ENCODE measurements at regions not wholly inside any gene's neighbourhood (a gene's known extent, or its start where the extent isn't known, plus 50 kb on each side); places are given as distances from the start of the nearest gene placed in this dataset.

DNA sequence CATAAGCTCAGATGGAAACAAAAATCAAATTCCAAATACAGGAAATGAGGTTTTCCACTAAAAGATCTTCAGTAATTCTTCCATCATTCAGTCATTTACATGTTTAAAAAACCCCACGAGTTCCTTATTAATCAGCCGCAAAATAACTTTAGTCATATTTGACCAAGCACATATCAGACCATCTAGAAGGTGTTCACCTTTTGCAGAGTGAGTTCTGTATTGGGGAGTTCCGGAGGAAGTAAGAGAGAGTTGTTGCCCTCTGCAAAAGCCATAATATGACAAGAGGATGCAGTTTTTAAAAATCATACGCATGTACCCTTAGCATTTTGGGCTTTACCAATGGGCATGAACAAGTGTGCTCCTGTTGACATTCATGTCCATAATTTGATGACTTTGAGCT lies 61.6 kb downstream of the CCR1 start:
- no peaks in the 10 kb centered on the region for H3K27me3 ChIP-seq (ENCODE audit: low read depth)
- no peaks in the 10 kb centered on the region for H3K36me3 ChIP-seq
- no peak for TF ChIP-seq CTCF (IDR thresholded peaks at IDR 0.05)
- DNase-seq (no peak), ATAC-seq (no peak)
- H3K9me3 ChIP-seq = no peaks in the 10 kb centered on the region
- no peak overlapping the region for H3K4me3 ChIP-seq
- H3K27ac ChIP-seq = no peak overlapping the region
- peaks cover 16% of the 10 kb centered on the region for H3K4me1 ChIP-seq
- intact Hi-C loops (cut with DNase I) = no loop called here

DNA sequence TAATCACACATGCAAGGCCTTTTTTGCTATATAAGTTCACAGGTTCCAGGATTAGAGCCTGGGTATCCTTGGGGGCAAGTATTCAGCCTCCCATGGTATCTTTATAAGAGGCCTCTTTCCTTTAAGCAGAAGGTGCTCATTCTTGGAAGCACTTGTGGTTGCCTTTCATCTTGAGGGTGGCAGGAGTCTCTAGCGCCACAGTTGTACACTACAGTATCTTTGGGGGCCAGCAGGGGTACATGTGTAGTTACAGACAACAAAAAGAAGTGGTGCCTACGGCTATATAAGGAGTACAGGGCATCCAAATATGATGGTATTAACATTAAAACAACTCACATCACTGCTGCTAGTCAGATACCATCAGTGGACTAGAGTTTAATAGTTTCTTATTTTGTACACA lies 62.1 kb downstream of the CCR1 start:
- intact Hi-C loops (cut with DNase I) = no loop called here
- DNase-seq (no peak), ATAC-seq (no peak)
- H3K27me3 ChIP-seq (ENCODE audit: low read depth) = no peaks in the 10 kb centered on the region
- TF ChIP-seq CTCF (IDR thresholded peaks at IDR 0.05) = no peak
- no peak overlapping the region for H3K27ac ChIP-seq
- no peak overlapping the region for H3K4me3 ChIP-seq
- H3K9me3 ChIP-seq = no peaks in the 10 kb centered on the region
- H3K36me3 ChIP-seq = no peaks in the 10 kb centered on the region
- H3K4me1 ChIP-seq = peaks cover 16% of the 10 kb centered on the region

DNA sequence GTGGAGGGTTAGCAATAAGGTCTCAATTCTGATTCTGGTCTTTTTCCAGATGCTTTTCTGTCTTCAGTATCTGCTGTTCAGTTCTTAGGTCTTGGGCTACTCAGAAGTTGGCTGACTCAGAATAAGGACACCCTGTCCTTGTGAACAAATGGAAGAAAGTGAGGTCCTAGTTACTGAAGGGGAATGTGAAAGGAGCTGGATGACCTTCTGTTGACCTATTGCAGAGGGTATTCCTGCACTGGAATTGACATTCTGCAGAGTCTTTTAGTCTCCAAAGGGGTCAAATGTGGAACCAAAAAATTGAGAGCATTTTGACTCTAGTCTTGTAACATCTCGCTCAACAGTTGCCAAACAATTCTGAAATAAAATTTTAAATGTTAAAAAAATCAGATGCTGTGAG lies 63.0 kb downstream of the CCR1 start:
- intact Hi-C loops (cut with DNase I) = no loop called here
- no peak overlapping the region for H3K27ac ChIP-seq
- no peak for TF ChIP-seq CTCF (IDR thresholded peaks at IDR 0.05)
- H3K4me1 ChIP-seq = peaks cover 16% of the 10 kb centered on the region
- H3K9me3 ChIP-seq = no peaks in the 10 kb centered on the region
- H3K4me3 ChIP-seq = no peak overlapping the region
- no peak for ATAC-seq
- DNase-seq = no peak
- H3K36me3 ChIP-seq = no peaks in the 10 kb centered on the region
- H3K27me3 ChIP-seq (ENCODE audit: low read depth) = no peaks in the 10 kb centered on the region

GRCh38 chr3:46143951-46144473 lies 64.1 kb downstream of the CCR1 start:
- peak; percentile 56 for DNase-seq
- Histone ChIP-seq H3K4me1 (peaks cover 16% of the 10 kb centered on the region), H3K36me3 (no peaks in the 10 kb centered on the region), H3K4me3 (no peak overlapping the region), H3K9me3 (no peaks in the 10 kb centered on the region), H3K27me3 (ENCODE audit: low read depth) (no peaks in the 10 kb centered on the region), H3K27ac (no peak overlapping the region)
- ATAC-seq = peak; percentile 61 to 84
- TF ChIP-seq CTCF (IDR thresholded peaks at IDR 0.05) = no peak
- intact Hi-C loops (cut with DNase I) = no loop called here

- H3K4me1 ChIP-seq = peaks cover 16% of the 10 kb centered on the region
- no peak for DNase-seq
- H3K27ac ChIP-seq = peak overlapping the region; percentile 11
- TF ChIP-seq CTCF (IDR thresholded peaks at IDR 0.05) = no peak
- no peaks in the 10 kb centered on the region for H3K36me3 ChIP-seq
- H3K9me3 ChIP-seq = no peaks in the 10 kb centered on the region
- no peak overlapping the region for H3K4me3 ChIP-seq
- ATAC-seq = peak; percentile 43 to 68
- no peaks in the 10 kb centered on the region for H3K27me3 ChIP-seq (ENCODE audit: low read depth)
- intact Hi-C loops (cut with DNase I) = no loop called here
These were observed 66.3 kb downstream of the CCR1 start for GRCh38 chr3:46141813-46142212.

- DNase-seq = no peak
These were observed 69.5 kb downstream of the CCR1 start for GRCh38 chr3:46138581-46138980.

More at GRCh38 chr3:46138581-46138980, 69.5 kb downstream of the CCR1 start:
- ATAC-seq = no peak
- Histone ChIP-seq H3K27ac (no peak overlapping the region), H3K4me3 (no peak overlapping the region), H3K9me3 (no peaks in the 10 kb centered on the region), H3K27me3 (ENCODE audit: low read depth) (no peaks in the 10 kb centered on the region), H3K36me3 (no peaks in the 10 kb centered on the region), H3K4me1 (peaks cover 3% of the 10 kb centered on the region)
- intact Hi-C loops (cut with DNase I) = no loop called here
- no peak for TF ChIP-seq CTCF (IDR thresholded peaks at IDR 0.05)

Data from lower lobe of right lung (tissue), 2 donors.